H1 (cell line): ENCODE measurements at regions not wholly inside any gene's neighbourhood (a gene's known extent, or its start where the extent isn't known, plus 50 kb on each side); places are given as distances from the start of the nearest gene placed in this dataset.

Experiments
- CTCF ChIA-PET: fragments of 300-600 bp; sonication (Branson Sonifier 250); formaldehyde crosslinking; loops from one replicate; lab custom pipeline; 2021; ENCODE audit not compliant: partially characterized antibody; lab: Charles Lee
- POLR2A ChIA-PET: fragments of 300-600 bp; sonication (Branson Sonifier 250); formaldehyde crosslinking; loops from one replicate; lab custom pipeline; 2021; ENCODE audit warnings: inconsistent platforms; ENCODE audit not compliant: partially characterized antibody; lab: Charles Lee
- DNase-seq, 2 experiments: peaks; one replicate each; pipeline versions ENCODE4 v3.0.0 to v3.0.0-alpha.2; 2010 to 2022; ENCODE audit warnings: low spot score in 2 of 2, low read depth in 1 of 2, mixed read lengths in 1 of 2
- FAIRE-seq: peaks from 2 replicates; lab custom pipeline; 2011; peaks lifted over from hg19 to GRCh38; lab: Jason Lieb, UNC
- H2AFZ ChIP-seq: 2 replicates; pipeline ENCODE4 v1.8.1; 2012; ENCODE audit warnings: low read length, inconsistent platforms
- H2AK5ac ChIP-seq: 2 replicates; pipeline ENCODE4 v1.6.1; 2013; ENCODE audit warnings: low read depth, low read length
- H2BK120ac ChIP-seq: replicated peaks from 2 replicates; pipeline ENCODE3; 2013; ENCODE audit warnings: low read depth, low read length, inconsistent platforms
- H2BK12ac ChIP-seq: 2 replicates; pipeline ENCODE4 v1.6.1; 2013; ENCODE audit warnings: low read depth, low read length
- H2BK15ac ChIP-seq: 2 replicates; pipeline ENCODE4 v1.6.1; 2013; ENCODE audit warnings: low read length
- H2BK20ac ChIP-seq: 2 replicates; pipeline ENCODE4 v1.6.1; 2013; ENCODE audit warnings: low read length
- H2BK5ac ChIP-seq: 2 replicates; pipeline ENCODE4 v1.6.1; 2013; ENCODE audit warnings: low read depth, low read length
- H3K14ac ChIP-seq: 2 replicates; pipeline ENCODE4 v1.6.1; 2013; ENCODE audit warnings: inconsistent platforms; ENCODE audit not compliant: insufficient read length
- H3K18ac ChIP-seq: 2 replicates; pipeline ENCODE4 v1.6.1; 2013; ENCODE audit warnings: low read length; ENCODE audit errors: extremely low read depth
- H3K23ac ChIP-seq: 2 replicates; pipeline ENCODE4 v1.6.1; 2013; ENCODE audit warnings: inconsistent platforms; ENCODE audit not compliant: insufficient read length
- H3K23me2 ChIP-seq: 2 replicates; pipeline ENCODE4 v1.6.1; 2013; ENCODE audit warnings: low read depth, low read length
- H3K27ac ChIP-seq: 2 replicates; pipeline ENCODE4 v1.6.1; 2011; ENCODE audit warnings: low read depth, low read length, inconsistent platforms
- H3K27me3 ChIP-seq, 4 experiments: replicated peaks in 1 of 4; 1 replicate in 1 of 4; 2 replicates in 3 of 4; pipeline versions ENCODE4 v1.6.1 to v1.8.1; 2011 to 2013; ENCODE audit warnings: low read length in 3 of 4, mild to moderate bottlenecking in 3 of 4, inconsistent platforms in 2 of 4, mixed read lengths in 2 of 4, moderate library complexity in 1 of 4; ENCODE audit not compliant: control insufficient read depth in 3 of 4, insufficient read depth in 3 of 4; ENCODE audit errors: extremely low read depth in 1 of 4
- H3K36me3 ChIP-seq, 4 experiments: 2 replicates each; pipeline versions ENCODE4 v1.6.1 to v1.8.1; 2011 to 2013; ENCODE audit warnings: mild to moderate bottlenecking in 4 of 4, low read length in 3 of 4, moderate library complexity in 2 of 4, control low read depth in 1 of 4, inconsistent platforms in 1 of 4; ENCODE audit not compliant: insufficient read depth in 4 of 4, control insufficient read depth in 2 of 4
- H3K4ac ChIP-seq: replicated peaks from 2 replicates; pipeline ENCODE3; 2013; ENCODE audit warnings: low read length, low read depth, mixed read lengths, inconsistent platforms; ENCODE audit not compliant: insufficient read length
- H3K4me1 ChIP-seq, 4 experiments: replicated peaks in 1 of 4; 1 replicate in 1 of 4; 2 replicates in 3 of 4; pipeline versions ENCODE4 v1.6.1 to v1.8.1; 2011 to 2013; ENCODE audit warnings: low read length in 3 of 4, inconsistent platforms in 2 of 4, mixed read lengths in 1 of 4; ENCODE audit not compliant: insufficient read depth in 4 of 4, control insufficient read depth in 3 of 4
- H3K4me2 ChIP-seq, 2 experiments: 2 replicates each; pipeline versions ENCODE4 v1.6.1 to v1.8.1; 2011 to 2013; ENCODE audit warnings: low read depth in 2 of 2, low read length in 2 of 2, control low read depth in 1 of 2, inconsistent platforms in 1 of 2, mild to moderate bottlenecking in 1 of 2; ENCODE audit not compliant: insufficient read depth in 1 of 2
- H3K4me3 ChIP-seq, 4 experiments: fragments of 200-600, 300-600 bp in 1 of 4; sonication (generic), shearing (Covaris generic), sonication (Bioruptor Twin) in 1 of 4; 2 replicates each; pipeline versions ENCODE4 v1.5.1 to v1.8.1; 2011 to 2016; ENCODE audit warnings: low read length in 4 of 4, low read depth in 3 of 4, control low read depth in 2 of 4, inconsistent platforms in 2 of 4, mild to moderate bottlenecking in 2 of 4, mixed read lengths in 1 of 4, moderate library complexity in 1 of 4; ENCODE audit not compliant: insufficient read depth in 2 of 4; ENCODE audit errors: extremely low read depth in 1 of 4
- H3K56ac ChIP-seq: replicated peaks from 2 replicates; pipeline ENCODE3; 2013; ENCODE audit warnings: low read depth, mild to moderate bottlenecking, mixed read lengths, low read length, inconsistent platforms; ENCODE audit not compliant: insufficient read length
- H3K79me1 ChIP-seq: 2 replicates; pipeline ENCODE4 v1.6.1; 2013; ENCODE audit warnings: low read depth, low read length, control low read depth
- H3K79me2 ChIP-seq, 2 experiments: 2 replicates each; pipeline versions ENCODE4 v1.6.1 to v1.8.1; 2012 to 2013; ENCODE audit warnings: low read length in 2 of 2, mild to moderate bottlenecking in 2 of 2, inconsistent platforms in 1 of 2; ENCODE audit not compliant: insufficient read depth in 2 of 2, control insufficient read depth in 1 of 2
- H3K9ac ChIP-seq, 4 experiments: replicated peaks in 1 of 4; 1 replicate in 1 of 4; 2 replicates in 3 of 4; pipeline versions ENCODE4 v1.6.1 to v1.8.1; 2011 to 2013; ENCODE audit warnings: low read depth in 3 of 4, low read length in 3 of 4, control low read depth in 2 of 4, mild to moderate bottlenecking in 2 of 4, moderate library complexity in 2 of 4, inconsistent platforms in 1 of 4; ENCODE audit errors: extremely low read depth in 1 of 4
- H3K9me3 ChIP-seq, 2 experiments: 2 replicates each; pipeline versions ENCODE4 v1.6.1 to v1.8.1; 2012 to 2013; ENCODE audit warnings: mild to moderate bottlenecking in 2 of 2, moderate library complexity in 2 of 2, control low read depth in 1 of 2, inconsistent platforms in 1 of 2, low read depth in 1 of 2, low read length in 1 of 2, mixed read lengths in 1 of 2; ENCODE audit not compliant: insufficient read depth in 2 of 2
- H4K20me1 ChIP-seq, 2 experiments: replicated peaks in 1 of 2; 2 replicates each; pipeline versions ENCODE3 to v1.8.1; 2011 to 2013; ENCODE audit warnings: inconsistent platforms in 2 of 2, low read length in 2 of 2, mild to moderate bottlenecking in 1 of 2; ENCODE audit not compliant: insufficient read depth in 2 of 2, control insufficient read depth in 1 of 2
- H4K5ac ChIP-seq: 2 replicates; pipeline ENCODE4 v1.6.1; 2013; ENCODE audit warnings: low read length, low read depth, mixed read lengths, inconsistent platforms; ENCODE audit not compliant: insufficient read length
- H4K8ac ChIP-seq: 2 replicates; pipeline ENCODE4 v1.8.0; 2013; ENCODE audit warnings: mild to moderate bottlenecking, moderate library complexity, low read length, inconsistent platforms; ENCODE audit not compliant: insufficient read depth; ENCODE audit errors: extremely low read depth
- H4K91ac ChIP-seq: replicated peaks from 2 replicates; pipeline ENCODE3; 2013; ENCODE audit warnings: low read length, mixed read lengths, inconsistent platforms; ENCODE audit not compliant: insufficient read length
- ASH2L ChIP-seq: fragments of 200-600, 300-600 bp; sonication (generic); IDR thresholded peaks from one replicate; pipeline ENCODE4 v1.7.1; 2017; ENCODE audit warnings: low read length
- BRCA1 ChIP-seq: IDR thresholded peaks from 2 replicates; pipeline ENCODE4 v1.6.1; 2012; ENCODE audit warnings: low read depth, low read length, improper control_type of control experiment
- HDAC6 ChIP-seq: IDR thresholded peaks from one replicate; pipeline ENCODE4 v1.7.1; 2012; ENCODE audit warnings: low read depth, mild to moderate bottlenecking, inconsistent platforms, low read length, moderate library complexity
- KDM1A ChIP-seq: fragments of 200-600, 300-600 bp; sonication (generic); IDR thresholded peaks from 2 replicates; pipeline ENCODE4 v1.7.1; 2016; ENCODE audit warnings: mild to moderate bottlenecking, low read length, borderline replicate concordance
- RXRA ChIP-seq: IDR thresholded peaks from 2 replicates; pipeline ENCODE4 v1.6.1; 2011; ENCODE audit warnings: low read depth, mild to moderate bottlenecking, low read length, moderate library complexity; ENCODE audit not compliant: insufficient read depth
- SIRT6 ChIP-seq: IDR thresholded peaks from one replicate; pipeline ENCODE4 v1.7.1; 2012; ENCODE audit warnings: low read length, inconsistent platforms
- TF ChIP-seq, protein P1 (sequence below), 3 experiments: IDR thresholded peaks; 1 replicate in 2 of 3; 2 replicates in 1 of 3; pipeline versions ENCODE4 v1.5.1 to v1.6.1; 2011; ENCODE audit warnings: low read length in 3 of 3, mild to moderate bottlenecking in 3 of 3, inconsistent platforms in 2 of 3, low read depth in 1 of 3, moderate library complexity in 1 of 3; ENCODE audit not compliant: insufficient read depth in 1 of 3; ENCODE audit errors: control extremely low read depth in 1 of 3

DNA sequence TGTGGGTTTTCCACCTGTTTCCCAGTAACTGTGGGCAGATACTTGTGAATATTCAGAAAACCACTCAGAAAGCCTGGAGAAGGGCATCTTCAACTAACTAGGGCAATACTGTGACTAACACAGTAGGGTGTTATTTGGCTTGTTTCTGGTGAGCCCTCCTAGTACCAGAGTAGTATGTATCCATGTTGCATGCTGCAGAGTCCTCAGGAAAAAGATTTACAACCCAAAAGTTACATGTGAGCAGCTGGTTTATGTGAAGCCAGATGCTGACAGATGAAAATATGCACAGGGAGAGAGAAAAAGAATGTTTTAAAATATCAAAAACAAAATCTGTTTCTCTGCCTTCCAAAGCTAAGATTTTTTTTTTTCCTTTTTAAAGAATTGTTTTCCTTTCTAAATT is 333.2 kb upstream of the UBE2E3 start:
- H3K27me3 ChIP-seq, result no peaks in the 10 kb centered on the region
- no peak overlapping the region for H2BK15ac ChIP-seq
- no peaks in the 10 kb centered on the region for H3K36me3 ChIP-seq
- H3K4me3 ChIP-seq, result no peak overlapping the region
- H3K4ac ChIP-seq, result no peak overlapping the region
- no peaks in the 10 kb centered on the region for H3K9me3 ChIP-seq
- H3K27ac ChIP-seq, result no peak overlapping the region
- ChIA-PET CTCF (no interaction called here), POLR2A (no interaction called here)
- H2BK12ac ChIP-seq, result no peak overlapping the region
- H3K18ac ChIP-seq, result no peak overlapping the region
- no peak overlapping the region for H3K56ac ChIP-seq
- no peak overlapping the region for H2BK120ac ChIP-seq
- H2BK5ac ChIP-seq, result no peak overlapping the region
- no peaks in the 10 kb centered on the region for H4K20me1 ChIP-seq
- H2BK20ac ChIP-seq, result no peak overlapping the region
- H3K79me2 ChIP-seq, result no peaks in the 10 kb centered on the region
- no peak overlapping the region for H3K23ac ChIP-seq
- no peaks in the 10 kb centered on the region for H3K23me2 ChIP-seq
- no peaks in the 10 kb centered on the region for H3K79me1 ChIP-seq
- no peak overlapping the region for H3K14ac ChIP-seq
- no peak overlapping the region for H3K4me2 ChIP-seq
- no peak overlapping the region for H3K9ac ChIP-seq
- no peak overlapping the region for H2AFZ ChIP-seq
- no peak for FAIRE-seq
- no peak overlapping the region for H4K8ac ChIP-seq
- H4K91ac ChIP-seq, result no peak overlapping the region
- no peaks in the 10 kb centered on the region for H3K4me1 ChIP-seq
- H4K5ac ChIP-seq, result no peak overlapping the region
- no peak for DNase-seq
- no peak overlapping the region for H2AK5ac ChIP-seq
- TF ChIP-seq ASH2L (no peak), HDAC6 (no peak), BRCA1 (no peak), RXRA (no peak), SIRT6 (no peak), KDM1A (no peak)
- TF ChIP-seq, protein P1, sequence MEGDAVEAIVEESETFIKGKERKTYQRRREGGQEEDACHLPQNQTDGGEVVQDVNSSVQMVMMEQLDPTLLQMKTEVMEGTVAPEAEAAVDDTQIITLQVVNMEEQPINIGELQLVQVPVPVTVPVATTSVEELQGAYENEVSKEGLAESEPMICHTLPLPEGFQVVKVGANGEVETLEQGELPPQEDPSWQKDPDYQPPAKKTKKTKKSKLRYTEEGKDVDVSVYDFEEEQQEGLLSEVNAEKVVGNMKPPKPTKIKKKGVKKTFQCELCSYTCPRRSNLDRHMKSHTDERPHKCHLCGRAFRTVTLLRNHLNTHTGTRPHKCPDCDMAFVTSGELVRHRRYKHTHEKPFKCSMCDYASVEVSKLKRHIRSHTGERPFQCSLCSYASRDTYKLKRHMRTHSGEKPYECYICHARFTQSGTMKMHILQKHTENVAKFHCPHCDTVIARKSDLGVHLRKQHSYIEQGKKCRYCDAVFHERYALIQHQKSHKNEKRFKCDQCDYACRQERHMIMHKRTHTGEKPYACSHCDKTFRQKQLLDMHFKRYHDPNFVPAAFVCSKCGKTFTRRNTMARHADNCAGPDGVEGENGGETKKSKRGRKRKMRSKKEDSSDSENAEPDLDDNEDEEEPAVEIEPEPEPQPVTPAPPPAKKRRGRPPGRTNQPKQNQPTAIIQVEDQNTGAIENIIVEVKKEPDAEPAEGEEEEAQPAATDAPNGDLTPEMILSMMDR (IDR thresholded peaks at IDR 0.05; ENCODE audit: control extremely low read depth in 1 of 3, insufficient read depth in 1 of 3, low read depth in 1 of 3, low read length in 3 of 3), result no peak
